HCT116 (cell line): ENCODE measurements at regions not wholly inside any gene's neighbourhood (a gene's known extent, or its start where the extent isn't known, plus 50 kb on each side); places are given as distances from the start of the nearest gene placed in this dataset.

Experiments
- ATAC-seq: fragments of 200-7000 bp; cut with Tn5 transposase; 2 replicates; pipeline ENCODE4 v1.9.1; 2020; ENCODE audit warnings: mild to moderate bottlenecking, moderate library complexity
- BruUV-seq: library from RNA; stranded (reverse); fragments of 400-500 nt; replicated peaks from 2 replicates; lab custom pipeline; 2021; lab: Mats Ljungman, UMichigan
- CTCF ChIA-PET: fragments of 300-600 bp; sonication (Branson Sonifier 250); formaldehyde crosslinking; loops from one replicate; lab custom pipeline; 2021; ENCODE audit warnings: antibody characterized with exemption; lab: Charles Lee
- POLR2A ChIA-PET: fragments of 300-600, 350-600 bp; sonication (Branson Sonifier 250); formaldehyde crosslinking; loops from one replicate; lab custom pipeline; 2021; ENCODE audit warnings: antibody characterized with exemption; lab: Charles Lee
- RAD21 ChIA-PET, 2 experiments: fragments of 300-600 bp; sonication (Branson Sonifier 250); formaldehyde crosslinking; loops; one replicate each; lab custom pipeline; 2023; ENCODE audit warnings: low total read pairs in 2 of 2; ENCODE audit not compliant: uncharacterized antibody in 2 of 2, unreplicated experiment in 2 of 2, low non-redundant PET in 1 of 2; lab: Charles Lee
- DNase-seq: peaks from one replicate; pipeline ENCODE4 v3.0.0-alpha.2; 2010; ENCODE audit warnings: low read depth, low spot score
- H2AFZ ChIP-seq: fragments of 200-600 bp; shearing (Covaris generic), sonication (generic); 2 replicates; pipeline ENCODE4 v1.6.1; 2017; ENCODE audit warnings: low read depth, mixed run types, mixed read lengths, antibody characterized with exemption, low read length; ENCODE audit not compliant: poor library complexity, severe bottlenecking
- H3K27ac ChIP-seq: 2 replicates; pipeline ENCODE4 v1.5.1; 2012; ENCODE audit warnings: low read depth, low read length
- H3K27me3 ChIP-seq: fragments of 200-600 bp; sonication (generic); 2 replicates; pipeline ENCODE4 v1.6.1; 2016; ENCODE audit warnings: mixed run types, low read length, mixed read lengths; ENCODE audit not compliant: insufficient read depth
- H3K36me3 ChIP-seq, 2 experiments: fragments of 200-500 bp in 1 of 2; fragments of 200-600 bp in 1 of 2; sonication (Bioruptor generic) in 1 of 2; sonication (generic) in 1 of 2; 2 replicates each; pipeline versions ENCODE4 v1.5.1 to v1.6.1; 2014 to 2016; ENCODE audit warnings: low read length in 2 of 2, inconsistent platforms in 1 of 2, mixed read lengths in 1 of 2, mixed run types in 1 of 2; ENCODE audit not compliant: insufficient read depth in 2 of 2, control insufficient read depth in 1 of 2
- H3K4me1 ChIP-seq, 2 experiments: fragments of 200-600 bp in 1 of 2; sonication (generic) in 1 of 2; 2 replicates each; pipeline versions ENCODE4 v1.5.1 to v1.6.1; 2012 to 2017; ENCODE audit warnings: low read length in 2 of 2, inconsistent platforms in 1 of 2, mild to moderate bottlenecking in 1 of 2, mixed read lengths in 1 of 2, mixed run types in 1 of 2, moderate library complexity in 1 of 2; ENCODE audit not compliant: insufficient read depth in 2 of 2, control insufficient read depth in 1 of 2
- H3K4me2 ChIP-seq: fragments of 200-600 bp; sonication (generic); 2 replicates; pipeline ENCODE4 v1.6.1; 2017; ENCODE audit warnings: mixed run types, low read length, mixed read lengths
- H3K4me3 ChIP-seq, 2 experiments: fragments of 200-600 bp in 1 of 2; sonication (generic) in 1 of 2; replicated peaks in 1 of 2; 2 replicates each; pipeline ENCODE4 v1.5.1; 2011 to 2016; ENCODE audit warnings: low read length in 2 of 2, control low read depth in 1 of 2, low read depth in 1 of 2, mild to moderate bottlenecking in 1 of 2, mixed read lengths in 1 of 2, mixed run types in 1 of 2
- H3K79me2 ChIP-seq: fragments of 200-600 bp; sonication (generic); 2 replicates; pipeline ENCODE4 v1.6.1; 2017; ENCODE audit warnings: mild to moderate bottlenecking, mixed run types, low read length, moderate library complexity, mixed read lengths; ENCODE audit not compliant: insufficient read depth
- H3K9ac ChIP-seq: fragments of 200-600 bp; sonication (generic); 2 replicates; pipeline ENCODE4 v1.6.1; 2016; ENCODE audit warnings: low read length, mixed read lengths
- H3K9me2 ChIP-seq: fragments of 200-600 bp; sonication (generic), shearing (Covaris generic); 2 replicates; pipeline ENCODE4 v1.6.1; 2017; ENCODE audit warnings: mixed run types, mild to moderate bottlenecking, moderate library complexity; ENCODE audit not compliant: insufficient read depth
- H3K9me3 ChIP-seq, 2 experiments: fragments of 200-500 bp in 1 of 2; fragments of 200-600 bp in 1 of 2; sonication (Bioruptor generic) in 1 of 2; sonication (generic) in 1 of 2; 2 replicates each; pipeline ENCODE4 v1.6.1; 2014 to 2017; ENCODE audit warnings: low read length in 2 of 2, mixed read lengths in 2 of 2, inconsistent platforms in 1 of 2, low read depth in 1 of 2, mild to moderate bottlenecking in 1 of 2, mixed run types in 1 of 2, moderate library complexity in 1 of 2; ENCODE audit not compliant: control insufficient read depth in 1 of 2, insufficient read depth in 1 of 2
- H4K20me1 ChIP-seq: fragments of 200-600 bp; sonication (generic), shearing (Covaris generic); 2 replicates; pipeline ENCODE4 v1.6.1; 2017; ENCODE audit warnings: mixed run types, mild to moderate bottlenecking, moderate library complexity; ENCODE audit not compliant: insufficient read depth
- CBX3 ChIP-seq: IDR thresholded peaks from 2 replicates; pipeline ENCODE4 v1.6.1; 2012; ENCODE audit warnings: low read depth
- CEBPB ChIP-seq: IDR thresholded peaks from 2 replicates; pipeline ENCODE4 v1.6.1; 2012; ENCODE audit warnings: low read depth
- CTCF ChIP-seq, 3 experiments: fragments of 200-600 bp in 1 of 3; sonication (generic) in 1 of 3; IDR thresholded peaks in 2 of 3; conservative IDR thresholded peaks in 1 of 3; 2 replicates each; pipeline ENCODE4 v1.5.1; 2012 to 2017; ENCODE audit warnings: low read depth in 2 of 3, low read length in 2 of 3, antibody characterized with exemption in 1 of 3, borderline replicate concordance in 1 of 3, control low read depth in 1 of 3, mild to moderate bottlenecking in 1 of 3, mixed read lengths in 1 of 3, mixed run types in 1 of 3, moderate library complexity in 1 of 3; ENCODE audit not compliant: insufficient read depth in 1 of 3
- ELF1 ChIP-seq: IDR thresholded peaks from 2 replicates; pipeline ENCODE4 v1.6.1; 2012; ENCODE audit warnings: low read depth, borderline replicate concordance
- FOSL1 ChIP-seq: IDR thresholded peaks from 2 replicates; pipeline ENCODE4 v1.6.1; 2012; ENCODE audit warnings: low read depth
- JUND ChIP-seq: IDR thresholded peaks from 2 replicates; pipeline ENCODE4 v1.6.1; 2012
- MAX ChIP-seq: IDR thresholded peaks from 2 replicates; pipeline ENCODE4 v1.6.1; 2012
- POLR2A ChIP-seq: IDR thresholded peaks from 2 replicates; pipeline ENCODE4 v1.7.0; 2011; ENCODE audit warnings: borderline replicate concordance; ENCODE audit not compliant: insufficient read depth, insufficient read length; ENCODE audit errors: extremely low read depth
- POLR2AphosphoS5 ChIP-seq: IDR thresholded peaks from 2 replicates; pipeline ENCODE4 v1.6.1; 2011; ENCODE audit warnings: mild to moderate bottlenecking, low read depth, low read length, moderate library complexity
- RAD21 ChIP-seq: IDR thresholded peaks from 2 replicates; pipeline ENCODE4 v1.6.1; 2012; ENCODE audit warnings: low read depth, mild to moderate bottlenecking
- SP1 ChIP-seq: IDR thresholded peaks from 2 replicates; pipeline ENCODE4 v1.6.1; 2012; ENCODE audit warnings: low read depth
- SRF ChIP-seq: IDR thresholded peaks from 2 replicates; pipeline ENCODE4 v1.6.1; 2012; ENCODE audit warnings: low read depth
- TCF7L2 ChIP-seq: IDR thresholded peaks from 2 replicates; pipeline ENCODE4 v1.7.0; 2011; ENCODE audit warnings: borderline replicate concordance, inconsistent platforms; ENCODE audit not compliant: insufficient read depth, insufficient read length; ENCODE audit errors: extremely low read depth
- ZFX ChIP-seq: fragments of 450-650 bp; IDR thresholded peaks from 2 replicates; pipeline ENCODE4 v1.6.1; 2017
- ZNF274 ChIP-seq: fragments of 200-500 bp; sonication (Bioruptor generic); IDR thresholded peaks from 2 replicates; pipeline ENCODE4 v1.6.1; 2014; ENCODE audit warnings: mild to moderate bottlenecking, low read depth, low read length, inconsistent platforms
- intact Hi-C: fragments of 100-400 bp; cut with micrococcal nuclease; formaldehyde crosslinking; loops from 2 replicates; pipeline ENCODE4 v1.10.0; 2022
- TF ChIP-seq, protein P1 (sequence below): IDR thresholded peaks from 2 replicates; pipeline ENCODE4 v1.6.1; 2011; ENCODE audit warnings: mild to moderate bottlenecking, low read length, moderate library complexity; ENCODE audit not compliant: insufficient replicate concordance; ENCODE audit errors: extremely low read depth

DNA sequence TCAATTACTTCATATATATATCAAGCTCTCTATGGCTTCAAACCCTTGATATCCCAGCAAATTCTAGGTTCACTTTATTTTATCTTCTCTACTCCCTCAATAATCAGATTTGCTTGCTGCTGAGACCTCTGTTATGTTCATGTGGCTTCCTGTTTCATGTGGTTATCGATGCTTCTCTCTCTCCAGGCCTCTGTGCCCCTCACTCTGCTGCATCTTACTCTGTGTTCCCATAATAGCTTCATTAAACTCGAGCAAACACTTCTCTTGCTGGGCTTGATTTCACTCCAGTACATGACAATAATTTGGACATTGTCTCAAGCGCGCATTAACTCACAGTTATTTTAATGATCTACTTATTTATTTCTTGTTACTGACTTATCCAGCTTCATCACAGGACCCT is 798.8 kb downstream of the CDH9 start:
- intact Hi-C loops: no loop called here
- ChIA-PET CTCF (no interaction called here), RAD21 (no interaction called here), POLR2A (no interaction called here)
- no peaks in the 10 kb centered on the region for H3K79me2 ChIP-seq
- H3K9me3 ChIP-seq: peaks cover 3 to 17% of the 10 kb centered on the region in 2 experiments; a peak in 2 of 4 replicates
- no peaks in the 10 kb centered on the region for H3K27me3 ChIP-seq
- DNase-seq (no peak), ATAC-seq (no peak)
- no peak overlapping the region for H3K9ac ChIP-seq
- no peak overlapping the region for H3K27ac ChIP-seq
- H2AFZ ChIP-seq: no peak overlapping the region
- H3K4me1 ChIP-seq: no peaks in the 10 kb centered on the region; a peak in 1 of 4 replicates
- no peaks in the 10 kb centered on the region for H3K9me2 ChIP-seq
- no peak for TF ChIP-seq POLR2AphosphoS5
- TF ChIP-seq CBX3: no peak
- no peak for TF ChIP-seq RAD21
- no peak for TF ChIP-seq POLR2A
- TF ChIP-seq MAX: no peak
- TF ChIP-seq CEBPB: no peak
- TF ChIP-seq ZNF274: no peak
- TF ChIP-seq JUND: no peak
- TF ChIP-seq ZFX: no peak
- TF ChIP-seq SRF: no peak
- TF ChIP-seq SP1: no peak
- TF ChIP-seq, protein P1, sequence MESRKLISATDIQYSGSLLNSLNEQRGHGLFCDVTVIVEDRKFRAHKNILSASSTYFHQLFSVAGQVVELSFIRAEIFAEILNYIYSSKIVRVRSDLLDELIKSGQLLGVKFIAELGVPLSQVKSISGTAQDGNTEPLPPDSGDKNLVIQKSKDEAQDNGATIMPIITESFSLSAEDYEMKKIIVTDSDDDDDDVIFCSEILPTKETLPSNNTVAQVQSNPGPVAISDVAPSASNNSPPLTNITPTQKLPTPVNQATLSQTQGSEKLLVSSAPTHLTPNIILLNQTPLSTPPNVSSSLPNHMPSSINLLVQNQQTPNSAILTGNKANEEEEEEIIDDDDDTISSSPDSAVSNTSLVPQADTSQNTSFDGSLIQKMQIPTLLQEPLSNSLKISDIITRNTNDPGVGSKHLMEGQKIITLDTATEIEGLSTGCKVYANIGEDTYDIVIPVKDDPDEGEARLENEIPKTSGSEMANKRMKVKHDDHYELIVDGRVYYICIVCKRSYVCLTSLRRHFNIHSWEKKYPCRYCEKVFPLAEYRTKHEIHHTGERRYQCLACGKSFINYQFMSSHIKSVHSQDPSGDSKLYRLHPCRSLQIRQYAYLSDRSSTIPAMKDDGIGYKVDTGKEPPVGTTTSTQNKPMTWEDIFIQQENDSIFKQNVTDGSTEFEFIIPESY: no peak
- TF ChIP-seq ELF1: no peak
- TF ChIP-seq CTCF (IDR thresholded peaks at IDR 0.05 in 2 of 3, conservative IDR thresholded peaks at IDR 0.05 in 1 of 3; ENCODE audit: borderline replicate concordance in 1 of 3, insufficient read depth in 1 of 3, low read depth in 2 of 3, low read length in 2 of 3): no peak
- TF ChIP-seq FOSL1: no peak
- no peak for TF ChIP-seq TCF7L2
- no peaks in the 10 kb centered on the region for H3K36me3 ChIP-seq
- no peak overlapping the region for H3K4me3 ChIP-seq
- BruUV-seq: no TSS peak
- H3K4me2 ChIP-seq: no peak overlapping the region
- H4K20me1 ChIP-seq: no peaks in the 10 kb centered on the region
